ENCODE measurements at regions not wholly inside any gene's neighbourhood (a gene's known extent, or its start where the extent isn't known, plus 50 kb on each side); places are given as distances from the start of the nearest gene placed in this dataset.

DNA sequence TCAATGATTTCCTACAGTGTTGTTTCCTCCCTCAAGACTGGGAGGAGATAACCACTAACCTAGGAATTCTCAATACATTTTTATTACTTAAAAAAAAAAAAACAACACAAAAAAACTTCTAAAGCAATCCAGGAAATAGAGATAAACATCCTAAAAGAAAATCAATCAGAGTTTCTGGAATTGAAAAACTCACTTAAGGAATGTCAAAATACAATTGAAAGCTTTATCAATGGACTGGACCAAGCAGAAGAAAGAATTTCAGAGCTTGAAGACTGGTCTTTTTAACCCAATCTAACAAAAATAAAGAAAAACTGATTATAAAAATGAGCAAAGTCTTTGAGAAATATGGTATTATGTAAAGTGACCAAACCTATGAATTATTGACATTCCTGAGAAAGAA is 394.1 kb downstream of the XPNPEP1 start:
- POLR2A ChIA-PET = no interaction called here

DNA sequence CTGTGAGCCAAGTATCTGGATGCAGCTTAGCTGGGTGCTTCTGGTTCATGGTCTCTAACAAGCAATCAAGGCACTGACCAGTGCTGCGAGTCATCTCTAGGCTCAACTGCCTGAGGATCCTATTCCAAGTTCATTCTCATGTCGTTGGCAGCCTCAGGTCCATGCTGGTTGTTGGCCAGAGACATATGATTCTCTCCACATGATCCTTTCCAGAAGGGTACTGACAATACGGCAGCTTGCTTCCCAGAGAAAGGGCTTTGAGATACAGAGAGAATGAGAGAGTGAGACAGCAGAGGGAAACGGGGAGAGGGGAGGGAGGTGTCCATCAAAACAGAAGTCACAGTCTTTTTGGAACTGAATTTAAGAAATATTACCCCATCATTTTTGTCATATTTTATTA is 405.6 kb downstream of the XPNPEP1 start:
- no peak for DNase-seq (ENCODE audit: low spot score)
- Mint-ChIP-seq H3K4me3 (no peak overlapping the region), H3K9me3 (peaks cover 21% of the 10 kb centered on the region), H3K27me3 (ENCODE audit: low read depth) (no peaks in the 10 kb centered on the region; the same call in 1 of the 2 replicates), H3K36me3 (no peaks in the 10 kb centered on the region), H3K4me1 (no peaks in the 10 kb centered on the region), H3K27ac (no peak overlapping the region)
- POLR2A ChIA-PET = no interaction called here
- CTCF ChIA-PET = no interaction called here
- no peak for ATAC-seq
- TF ChIP-seq, protein P1, sequence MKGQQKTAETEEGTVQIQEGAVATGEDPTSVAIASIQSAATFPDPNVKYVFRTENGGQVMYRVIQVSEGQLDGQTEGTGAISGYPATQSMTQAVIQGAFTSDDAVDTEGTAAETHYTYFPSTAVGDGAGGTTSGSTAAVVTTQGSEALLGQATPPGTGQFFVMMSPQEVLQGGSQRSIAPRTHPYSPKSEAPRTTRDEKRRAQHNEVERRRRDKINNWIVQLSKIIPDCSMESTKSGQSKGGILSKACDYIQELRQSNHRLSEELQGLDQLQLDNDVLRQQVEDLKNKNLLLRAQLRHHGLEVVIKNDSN (CRISPR knock-in tag; IDR thresholded peaks at IDR 0.05) = no peak
- TF ChIP-seq, protein P2, sequence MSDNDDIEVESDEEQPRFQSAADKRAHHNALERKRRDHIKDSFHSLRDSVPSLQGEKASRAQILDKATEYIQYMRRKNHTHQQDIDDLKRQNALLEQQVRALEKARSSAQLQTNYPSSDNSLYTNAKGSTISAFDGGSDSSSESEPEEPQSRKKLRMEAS (CRISPR knock-in tag; IDR thresholded peaks at IDR 0.05) = no peak
- TF ChIP-seq, protein P3, sequence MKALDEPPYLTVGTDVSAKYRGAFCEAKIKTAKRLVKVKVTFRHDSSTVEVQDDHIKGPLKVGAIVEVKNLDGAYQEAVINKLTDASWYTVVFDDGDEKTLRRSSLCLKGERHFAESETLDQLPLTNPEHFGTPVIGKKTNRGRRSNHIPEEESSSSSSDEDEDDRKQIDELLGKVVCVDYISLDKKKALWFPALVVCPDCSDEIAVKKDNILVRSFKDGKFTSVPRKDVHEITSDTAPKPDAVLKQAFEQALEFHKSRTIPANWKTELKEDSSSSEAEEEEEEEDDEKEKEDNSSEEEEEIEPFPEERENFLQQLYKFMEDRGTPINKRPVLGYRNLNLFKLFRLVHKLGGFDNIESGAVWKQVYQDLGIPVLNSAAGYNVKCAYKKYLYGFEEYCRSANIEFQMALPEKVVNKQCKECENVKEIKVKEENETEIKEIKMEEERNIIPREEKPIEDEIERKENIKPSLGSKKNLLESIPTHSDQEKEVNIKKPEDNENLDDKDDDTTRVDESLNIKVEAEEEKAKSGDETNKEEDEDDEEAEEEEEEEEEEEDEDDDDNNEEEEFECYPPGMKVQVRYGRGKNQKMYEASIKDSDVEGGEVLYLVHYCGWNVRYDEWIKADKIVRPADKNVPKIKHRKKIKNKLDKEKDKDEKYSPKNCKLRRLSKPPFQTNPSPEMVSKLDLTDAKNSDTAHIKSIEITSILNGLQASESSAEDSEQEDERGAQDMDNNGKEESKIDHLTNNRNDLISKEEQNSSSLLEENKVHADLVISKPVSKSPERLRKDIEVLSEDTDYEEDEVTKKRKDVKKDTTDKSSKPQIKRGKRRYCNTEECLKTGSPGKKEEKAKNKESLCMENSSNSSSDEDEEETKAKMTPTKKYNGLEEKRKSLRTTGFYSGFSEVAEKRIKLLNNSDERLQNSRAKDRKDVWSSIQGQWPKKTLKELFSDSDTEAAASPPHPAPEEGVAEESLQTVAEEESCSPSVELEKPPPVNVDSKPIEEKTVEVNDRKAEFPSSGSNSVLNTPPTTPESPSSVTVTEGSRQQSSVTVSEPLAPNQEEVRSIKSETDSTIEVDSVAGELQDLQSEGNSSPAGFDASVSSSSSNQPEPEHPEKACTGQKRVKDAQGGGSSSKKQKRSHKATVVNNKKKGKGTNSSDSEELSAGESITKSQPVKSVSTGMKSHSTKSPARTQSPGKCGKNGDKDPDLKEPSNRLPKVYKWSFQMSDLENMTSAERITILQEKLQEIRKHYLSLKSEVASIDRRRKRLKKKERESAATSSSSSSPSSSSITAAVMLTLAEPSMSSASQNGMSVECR (CRISPR knock-in tag; IDR thresholded peaks at IDR 0.05; ENCODE audit: borderline replicate concordance) = no peak
- TF ChIP-seq, protein P4, sequence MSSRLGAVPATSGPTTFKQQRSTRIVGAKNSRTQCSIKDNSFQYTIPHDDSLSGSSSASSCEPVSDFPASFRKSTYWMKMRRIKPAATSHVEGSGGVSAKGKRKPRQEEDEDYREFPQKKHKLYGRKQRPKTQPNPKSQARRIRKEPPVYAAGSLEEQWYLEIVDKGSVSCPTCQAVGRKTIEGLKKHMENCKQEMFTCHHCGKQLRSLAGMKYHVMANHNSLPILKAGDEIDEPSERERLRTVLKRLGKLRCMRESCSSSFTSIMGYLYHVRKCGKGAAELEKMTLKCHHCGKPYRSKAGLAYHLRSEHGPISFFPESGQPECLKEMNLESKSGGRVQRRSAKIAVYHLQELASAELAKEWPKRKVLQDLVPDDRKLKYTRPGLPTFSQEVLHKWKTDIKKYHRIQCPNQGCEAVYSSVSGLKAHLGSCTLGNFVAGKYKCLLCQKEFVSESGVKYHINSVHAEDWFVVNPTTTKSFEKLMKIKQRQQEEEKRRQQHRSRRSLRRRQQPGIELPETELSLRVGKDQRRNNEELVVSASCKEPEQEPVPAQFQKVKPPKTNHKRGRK (CRISPR knock-in tag; IDR thresholded peaks at IDR 0.05; ENCODE audit: borderline replicate concordance) = no peak
- TF ChIP-seq MYBL2 (CRISPR knock-in tag; IDR thresholded peaks at IDR 0.05) (no peak), JUN (CRISPR knock-in tag; IDR thresholded peaks at IDR 0.05) (no peak), OVOL2 (CRISPR knock-in tag; IDR thresholded peaks at IDR 0.05; ENCODE audit: borderline replicate concordance) (no peak), ZBTB21 (CRISPR knock-in tag; IDR thresholded peaks at IDR 0.05; ENCODE audit: borderline replicate concordance) (no peak)
- TF ChIP-seq, protein P5, sequence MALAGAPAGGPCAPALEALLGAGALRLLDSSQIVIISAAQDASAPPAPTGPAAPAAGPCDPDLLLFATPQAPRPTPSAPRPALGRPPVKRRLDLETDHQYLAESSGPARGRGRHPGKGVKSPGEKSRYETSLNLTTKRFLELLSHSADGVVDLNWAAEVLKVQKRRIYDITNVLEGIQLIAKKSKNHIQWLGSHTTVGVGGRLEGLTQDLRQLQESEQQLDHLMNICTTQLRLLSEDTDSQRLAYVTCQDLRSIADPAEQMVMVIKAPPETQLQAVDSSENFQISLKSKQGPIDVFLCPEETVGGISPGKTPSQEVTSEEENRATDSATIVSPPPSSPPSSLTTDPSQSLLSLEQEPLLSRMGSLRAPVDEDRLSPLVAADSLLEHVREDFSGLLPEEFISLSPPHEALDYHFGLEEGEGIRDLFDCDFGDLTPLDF (CRISPR knock-in tag; IDR thresholded peaks at IDR 0.05) = no peak
- TF ChIP-seq, protein P6, sequence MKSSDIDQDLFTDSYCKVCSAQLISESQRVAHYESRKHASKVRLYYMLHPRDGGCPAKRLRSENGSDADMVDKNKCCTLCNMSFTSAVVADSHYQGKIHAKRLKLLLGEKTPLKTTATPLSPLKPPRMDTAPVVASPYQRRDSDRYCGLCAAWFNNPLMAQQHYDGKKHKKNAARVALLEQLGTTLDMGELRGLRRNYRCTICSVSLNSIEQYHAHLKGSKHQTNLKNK (CRISPR knock-in tag; IDR thresholded peaks at IDR 0.05) = no peak
- TF ChIP-seq, protein P7, sequence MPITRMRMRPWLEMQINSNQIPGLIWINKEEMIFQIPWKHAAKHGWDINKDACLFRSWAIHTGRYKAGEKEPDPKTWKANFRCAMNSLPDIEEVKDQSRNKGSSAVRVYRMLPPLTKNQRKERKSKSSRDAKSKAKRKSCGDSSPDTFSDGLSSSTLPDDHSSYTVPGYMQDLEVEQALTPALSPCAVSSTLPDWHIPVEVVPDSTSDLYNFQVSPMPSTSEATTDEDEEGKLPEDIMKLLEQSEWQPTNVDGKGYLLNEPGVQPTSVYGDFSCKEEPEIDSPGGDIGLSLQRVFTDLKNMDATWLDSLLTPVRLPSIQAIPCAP (CRISPR knock-in tag; IDR thresholded peaks at IDR 0.05) = no peak

More for the DNA sequence above, 394.1 kb downstream of the XPNPEP1 start:
- no peak for DNase-seq (ENCODE audit: low spot score)
- Mint-ChIP-seq H3K4me1 (no peaks in the 10 kb centered on the region), H3K4me3 (no peak overlapping the region), H3K27me3 (ENCODE audit: low read depth) (no peaks in the 10 kb centered on the region), H3K9me3 (peaks cover 38% of the 10 kb centered on the region), H3K27ac (no peak overlapping the region), H3K36me3 (peaks cover 8% of the 10 kb centered on the region; the same call in 1 of the 2 replicates)
- ATAC-seq = no peak
- CTCF ChIA-PET = interaction anchor here (1.2 kb wide), 1 partner anchor 118 kb away, joined by 3 read pairs; no protein-coding TSS in a partner anchor
- TF ChIP-seq FOXJ3 (CRISPR knock-in tag; IDR thresholded peaks at IDR 0.05; ENCODE audit: borderline replicate concordance) (no peak), SP1 (CRISPR knock-in tag; conservative IDR thresholded peaks at IDR 0.05) (no peak), TP53 (CRISPR knock-in tag; IDR thresholded peaks at IDR 0.05) (no peak), OVOL2 (CRISPR knock-in tag; IDR thresholded peaks at IDR 0.05; ENCODE audit: borderline replicate concordance) (no peak), GTF2I (CRISPR knock-in tag; conservative IDR thresholded peaks at IDR 0.05) (no peak), JUN (CRISPR knock-in tag; IDR thresholded peaks at IDR 0.05) (no peak)
- TF ChIP-seq, protein P8, sequence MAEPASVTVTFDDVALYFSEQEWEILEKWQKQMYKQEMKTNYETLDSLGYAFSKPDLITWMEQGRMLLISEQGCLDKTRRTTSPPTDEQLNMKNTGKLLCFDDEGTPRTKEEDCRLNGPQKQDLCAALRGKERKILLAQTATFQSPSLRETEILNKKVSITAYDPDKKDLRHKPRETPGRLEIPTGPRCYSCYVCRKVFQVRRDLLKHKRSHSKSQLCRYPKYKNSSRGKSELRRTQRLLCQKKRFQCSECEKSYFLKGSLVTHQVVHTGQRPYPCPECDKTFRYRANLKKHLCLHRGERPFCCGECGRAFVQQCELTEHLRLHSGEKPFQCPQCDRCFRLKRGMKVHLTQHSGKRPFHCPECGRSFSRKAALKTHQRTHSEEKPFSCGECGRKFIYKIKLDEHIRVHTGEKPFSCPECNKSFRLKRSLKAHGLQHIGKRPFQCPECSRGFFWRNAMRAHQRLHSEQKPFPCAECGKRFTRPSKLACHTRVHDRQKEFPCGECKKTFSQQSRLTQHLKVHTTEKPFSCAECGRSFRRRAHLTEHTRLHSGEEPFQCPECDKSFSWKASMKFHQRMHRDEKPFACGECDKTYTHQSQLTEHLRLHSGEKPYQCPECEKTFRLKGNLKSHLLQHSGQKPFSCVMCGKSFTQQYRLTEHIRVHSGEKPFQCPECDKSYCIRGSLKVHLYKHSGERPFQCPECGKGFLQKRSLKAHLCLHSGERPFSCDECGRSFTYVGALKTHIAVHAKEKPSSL (CRISPR knock-in tag; conservative IDR thresholded peaks at IDR 0.05) = no peak
- TF ChIP-seq, protein P3 (CRISPR knock-in tag; IDR thresholded peaks at IDR 0.05; ENCODE audit: borderline replicate concordance) = no peak

Measured in WTC11 (cell line).